Activated T-cell treated with anti-CD3 and anti-CD28 coated beads, Interleukin-2, amount 50 U/mL, for 4 hours (primary cell): ENCODE measurements at regions not wholly inside any gene's neighbourhood (a gene's known extent, or its start where the extent isn't known, plus 50 kb on each side); places are given as distances from the start of the nearest gene placed in this dataset.

Experiments
- ATAC-seq, 2 donors: fragments of 200-7000 bp; cut with Tn5 transposase; one replicate each; pipeline ENCODE4 v1.10.0; 2021
- DNase-seq: peaks from one replicate; pipeline ENCODE4 v3.0.0-alpha.2; 2020
- H3K27me3 Mint-ChIP-seq: one replicate; pipeline ENCODE4 v1.8.0; 2021; ENCODE audit warnings: low read depth, mixed read lengths
- H3K36me3 Mint-ChIP-seq: one replicate; pipeline ENCODE4 v1.8.0; 2022; ENCODE audit warnings: mixed read lengths; ENCODE audit not compliant: insufficient read depth
- H3K4me1 Mint-ChIP-seq: one replicate; pipeline ENCODE4 v1.8.0; 2021; ENCODE audit warnings: low read depth, mixed read lengths
- H3K4me3 Mint-ChIP-seq: one replicate; pipeline ENCODE4 v1.8.0; 2021; ENCODE audit warnings: mild to moderate bottlenecking, moderate library complexity, mixed read lengths
- H3K9me3 Mint-ChIP-seq: one replicate; pipeline ENCODE4 v1.8.0; 2021; ENCODE audit warnings: mixed read lengths

DNA sequence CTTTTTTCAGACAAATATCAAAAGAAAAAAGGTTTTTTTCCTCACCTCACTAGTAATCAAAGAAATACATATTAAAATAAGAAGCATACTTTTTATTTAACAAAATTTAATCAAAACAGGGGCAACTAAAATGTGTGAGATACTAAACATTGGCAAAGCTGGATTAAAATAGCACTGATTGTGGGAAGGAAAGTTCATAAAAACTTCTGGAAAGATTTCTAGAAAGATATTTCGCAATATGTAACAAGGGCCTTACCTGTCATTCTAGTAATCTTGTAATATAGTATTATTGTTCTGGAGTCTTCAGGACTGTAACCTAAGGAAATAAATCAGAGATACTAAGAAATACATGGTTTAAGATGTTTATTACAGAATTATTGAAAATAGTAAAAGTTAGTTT is 482.5 kb downstream of the SUCLA2 start:
- H3K4me3 Mint-ChIP-seq = no peak overlapping the region
- no peaks in the 10 kb centered on the region for H3K4me1 Mint-ChIP-seq
- H3K27me3 Mint-ChIP-seq = no peaks in the 10 kb centered on the region
- H3K9me3 Mint-ChIP-seq = peaks cover 4% of the 10 kb centered on the region
- ATAC-seq = no peak
- H3K36me3 Mint-ChIP-seq = no peaks in the 10 kb centered on the region
- DNase-seq = no peak

DNA sequence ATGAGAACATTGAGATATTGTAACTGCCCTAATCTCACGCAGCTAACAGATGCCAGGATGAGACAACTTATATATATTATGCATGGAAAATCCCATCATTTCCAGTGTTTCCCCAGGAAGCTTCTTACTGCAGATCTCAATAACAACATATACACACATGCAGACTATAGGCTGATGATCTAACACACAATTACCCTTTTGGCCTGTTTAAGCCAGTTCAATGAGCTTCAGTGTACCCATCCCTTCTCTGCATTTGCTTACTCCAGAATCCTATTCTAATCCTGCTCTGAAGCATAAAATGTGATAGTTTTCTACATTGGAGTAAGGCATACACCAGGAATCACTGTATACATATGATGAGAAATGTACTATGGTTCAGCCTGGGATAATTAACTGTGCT is 489.4 kb downstream of the SUCLA2 start:
- no peak for ATAC-seq
- DNase-seq = no peak
- no peak overlapping the region for H3K4me3 Mint-ChIP-seq
- H3K9me3 Mint-ChIP-seq = peaks cover 4% of the 10 kb centered on the region
- no peaks in the 10 kb centered on the region for H3K36me3 Mint-ChIP-seq
- H3K27me3 Mint-ChIP-seq = no peaks in the 10 kb centered on the region
- no peaks in the 10 kb centered on the region for H3K4me1 Mint-ChIP-seq

DNA sequence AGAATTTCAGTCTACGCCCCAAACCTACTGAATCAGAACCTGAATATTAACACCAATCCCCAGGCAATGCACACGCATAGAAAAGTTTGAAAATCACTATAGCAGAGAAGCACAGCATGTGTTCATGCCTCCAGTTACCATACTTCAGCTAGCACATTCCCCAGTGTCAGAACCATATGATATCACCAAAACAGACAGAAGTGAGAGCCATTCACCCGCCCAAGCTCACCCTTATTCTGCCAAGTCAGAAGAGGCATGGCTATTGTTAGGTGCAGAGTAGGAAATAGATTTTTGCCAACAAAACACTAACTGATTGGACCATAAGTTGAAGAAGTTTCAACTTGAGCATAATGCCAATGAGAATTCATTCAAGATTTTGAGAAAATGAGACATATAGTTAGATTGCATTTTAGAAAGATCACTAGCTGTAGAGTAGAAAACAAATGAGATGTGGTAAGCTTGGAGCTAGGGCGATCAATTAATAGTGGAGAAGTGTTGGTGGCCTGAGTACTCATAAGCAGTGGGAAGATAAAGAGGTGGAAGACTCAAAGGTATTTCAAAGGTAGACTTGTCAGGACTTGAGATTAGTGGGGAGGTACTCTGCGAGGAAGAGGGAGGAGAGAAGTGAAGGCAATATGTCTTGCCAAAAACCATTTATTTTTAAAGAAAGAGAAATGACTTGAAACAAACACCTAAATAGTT is 492.4 kb downstream of the SUCLA2 start:
- Mint-ChIP-seq H3K4me3 (no peak overlapping the region), H3K36me3 (no peaks in the 10 kb centered on the region), H3K27me3 (no peaks in the 10 kb centered on the region), H3K9me3 (no peaks in the 10 kb centered on the region), H3K4me1 (no peaks in the 10 kb centered on the region)
- ATAC-seq (no peak), DNase-seq (no peak)

DNA sequence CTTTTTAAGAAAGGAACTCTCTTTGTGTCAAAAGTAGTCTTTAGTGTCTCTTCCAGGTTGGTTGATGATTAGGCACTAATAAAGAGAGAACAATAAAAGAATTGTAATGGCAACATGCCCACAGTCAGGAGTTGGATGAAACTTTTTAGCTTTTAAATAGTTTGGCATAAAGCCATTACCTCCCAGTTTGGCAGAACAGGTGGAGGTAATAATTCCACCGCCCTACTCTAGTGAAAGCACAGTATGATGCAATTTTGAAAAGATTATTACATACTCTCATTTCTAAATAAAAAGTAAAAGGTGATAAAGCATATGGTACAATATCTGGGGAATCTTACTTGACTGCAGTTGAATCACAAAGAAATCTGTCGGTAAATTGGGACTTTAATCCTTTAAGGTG is 497.6 kb downstream of the SUCLA2 start:
- no peak overlapping the region for H3K4me3 Mint-ChIP-seq
- H3K4me1 Mint-ChIP-seq = no peaks in the 10 kb centered on the region
- H3K27me3 Mint-ChIP-seq = no peaks in the 10 kb centered on the region
- DNase-seq (no peak), ATAC-seq (no peak)
- no peaks in the 10 kb centered on the region for H3K36me3 Mint-ChIP-seq
- no peaks in the 10 kb centered on the region for H3K9me3 Mint-ChIP-seq

DNA sequence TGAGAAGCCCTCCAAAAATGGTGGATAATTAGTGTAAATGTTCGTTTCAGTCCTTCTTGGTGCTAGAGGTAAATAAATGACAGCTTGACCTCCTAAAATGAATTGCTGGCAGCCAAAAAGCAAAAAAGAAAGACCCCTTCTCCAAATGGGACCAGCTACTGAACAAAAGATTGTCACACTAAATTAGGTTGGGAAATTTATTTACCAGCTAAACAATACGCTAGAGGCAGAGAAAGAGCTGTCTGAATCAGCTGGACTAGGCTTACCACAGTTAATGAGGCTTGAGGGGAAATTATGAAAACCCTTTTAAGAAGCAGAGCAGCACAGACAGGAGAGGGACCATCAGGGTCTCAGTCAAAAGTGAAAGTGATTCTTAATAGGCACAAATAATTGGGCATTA is 498.9 kb downstream of the SUCLA2 start:
- DNase-seq = no peak
- no peaks in the 10 kb centered on the region for H3K4me1 Mint-ChIP-seq

DNA sequence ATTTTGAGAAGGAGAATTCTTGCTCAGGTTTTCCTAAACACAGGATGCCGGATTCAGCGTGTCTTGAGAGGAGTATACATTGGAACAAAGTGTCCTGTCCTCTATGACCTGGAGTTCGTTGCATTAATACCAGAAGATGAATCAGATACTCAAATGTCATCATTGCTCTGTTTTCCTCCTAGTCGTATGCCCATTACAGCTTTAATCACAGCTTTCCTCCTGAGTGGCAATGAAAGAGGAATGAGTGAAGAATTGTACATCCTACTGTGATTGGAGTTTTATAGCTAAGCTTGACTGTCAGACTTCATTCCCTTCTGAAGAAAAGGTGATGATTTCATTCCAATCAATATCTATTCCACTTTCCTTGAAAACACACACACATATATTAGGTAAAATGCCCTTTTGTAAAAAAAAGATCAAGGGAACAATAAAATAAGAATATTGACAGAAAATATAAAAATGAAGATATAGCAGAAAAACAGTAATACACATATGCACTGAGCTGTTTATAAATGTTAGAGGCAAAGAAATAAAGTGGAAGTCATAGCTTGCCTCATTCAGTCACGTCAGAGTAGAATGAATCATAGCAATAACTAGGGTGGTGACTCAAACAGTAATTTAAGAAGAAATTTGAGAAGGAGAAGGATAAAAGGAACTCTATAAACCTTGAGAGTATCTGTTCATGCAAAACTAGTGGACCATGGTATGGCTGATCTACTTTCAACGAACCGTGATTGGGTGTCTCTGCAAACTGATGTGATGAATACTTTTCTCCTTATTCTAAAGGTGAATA is 501.5 kb downstream of the SUCLA2 start:
- Mint-ChIP-seq H3K9me3 (no peaks in the 10 kb centered on the region), H3K36me3 (no peaks in the 10 kb centered on the region), H3K4me1 (no peaks in the 10 kb centered on the region), H3K27me3 (no peaks in the 10 kb centered on the region), H3K4me3 (no peak overlapping the region)
- DNase-seq (no peak), ATAC-seq (no peak)

More for the DNA sequence above, 498.9 kb downstream of the SUCLA2 start:
- Mint-ChIP-seq H3K4me3 (no peak overlapping the region), H3K9me3 (no peaks in the 10 kb centered on the region), H3K36me3 (no peaks in the 10 kb centered on the region), H3K27me3 (no peaks in the 10 kb centered on the region)
- ATAC-seq = no peak

DNA sequence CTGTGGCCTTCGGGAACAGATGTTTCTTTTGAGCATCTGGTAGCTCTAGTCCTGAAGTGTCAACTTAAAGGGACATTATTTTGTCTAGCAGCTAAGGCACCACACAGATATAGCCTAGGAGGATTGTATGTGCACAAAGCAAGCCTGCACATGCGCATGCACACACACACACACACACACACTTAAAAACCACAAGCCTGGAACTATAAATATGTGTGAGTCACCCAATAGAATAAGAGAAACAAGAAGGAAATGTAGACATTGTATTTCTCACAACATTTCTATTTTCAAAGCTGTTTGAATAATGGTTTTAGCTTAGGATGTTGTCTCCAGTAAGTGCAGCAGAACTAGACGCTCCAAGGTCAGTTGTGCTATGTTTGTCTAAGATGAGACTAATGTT is 516.5 kb downstream of the SUCLA2 start:
- Mint-ChIP-seq H3K36me3 (no peaks in the 10 kb centered on the region), H3K4me1 (no peaks in the 10 kb centered on the region), H3K27me3 (no peaks in the 10 kb centered on the region), H3K4me3 (no peak overlapping the region), H3K9me3 (no peaks in the 10 kb centered on the region)
- no peak for DNase-seq
- ATAC-seq = no peak

DNA sequence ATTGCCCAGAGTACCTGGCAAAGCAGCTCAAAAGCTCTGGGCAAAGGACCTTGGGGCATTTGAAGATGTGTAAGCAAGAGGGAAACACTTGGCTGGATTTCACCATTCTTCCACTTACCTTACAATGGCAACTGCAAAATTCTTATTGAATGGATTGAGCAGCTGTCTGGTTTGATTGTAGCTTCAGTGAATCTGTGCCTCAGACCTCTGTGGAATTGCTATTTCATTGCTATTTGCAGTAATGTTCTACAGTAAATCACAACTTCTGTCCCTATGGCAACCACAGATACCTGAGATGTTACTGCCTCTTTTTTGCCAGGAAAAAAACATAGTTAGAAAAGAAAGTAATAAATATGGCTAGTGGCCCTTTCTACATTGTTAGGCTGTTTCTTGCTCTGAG is 519.5 kb downstream of the SUCLA2 start:
- H3K36me3 Mint-ChIP-seq = no peaks in the 10 kb centered on the region
- H3K27me3 Mint-ChIP-seq = no peaks in the 10 kb centered on the region
- H3K4me3 Mint-ChIP-seq = no peak overlapping the region
- ATAC-seq (no peak), DNase-seq (no peak)
- H3K9me3 Mint-ChIP-seq = peaks cover 7% of the 10 kb centered on the region
- H3K4me1 Mint-ChIP-seq = no peaks in the 10 kb centered on the region

DNA sequence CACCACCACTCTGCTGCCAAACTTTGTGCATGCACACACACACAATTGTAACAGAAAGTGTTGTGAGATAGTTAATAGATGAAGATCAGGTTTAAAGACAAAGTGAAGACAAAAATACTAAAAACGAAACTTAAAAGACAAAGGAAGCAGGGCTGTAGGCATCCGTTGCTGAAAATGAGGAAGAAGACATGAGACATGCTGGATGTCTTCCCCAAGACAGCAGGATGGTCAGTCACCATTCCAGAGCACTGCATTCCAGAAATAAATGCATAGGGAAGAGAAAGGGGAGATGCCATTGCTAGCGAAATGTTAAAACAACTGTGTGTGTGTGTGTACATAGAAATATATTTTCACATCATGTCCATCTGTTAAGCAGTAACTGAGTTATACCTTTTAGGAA is 520.1 kb downstream of the SUCLA2 start:
- ATAC-seq (no peak), DNase-seq (no peak)
- H3K9me3 Mint-ChIP-seq = peaks cover 8% of the 10 kb centered on the region

DNA sequence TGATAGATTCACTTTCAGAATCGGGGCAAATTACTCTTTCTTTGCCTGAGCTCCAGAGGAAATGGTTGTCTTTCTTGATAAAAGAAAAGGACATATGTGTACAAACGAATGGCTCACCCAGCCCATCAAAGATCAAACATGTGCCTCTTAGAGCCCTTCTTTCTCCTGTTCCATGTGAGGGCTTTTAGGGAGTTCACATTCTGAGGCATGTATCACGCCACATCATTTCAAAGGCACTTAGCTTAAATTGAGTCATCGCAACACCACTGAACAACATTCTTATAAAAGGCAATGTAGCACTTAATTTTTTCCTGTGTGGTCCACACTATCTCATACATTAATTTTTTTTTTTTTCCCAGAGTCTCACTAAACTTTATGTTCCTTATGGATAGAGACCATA is 521.0 kb downstream of the SUCLA2 start:
- H3K27me3 Mint-ChIP-seq = no peaks in the 10 kb centered on the region
- no peaks in the 10 kb centered on the region for H3K4me1 Mint-ChIP-seq
- H3K4me3 Mint-ChIP-seq = no peak overlapping the region
- DNase-seq (no peak), ATAC-seq (no peak)
- no peaks in the 10 kb centered on the region for H3K36me3 Mint-ChIP-seq
- peaks cover 8% of the 10 kb centered on the region for H3K9me3 Mint-ChIP-seq

More for the DNA sequence above, 520.1 kb downstream of the SUCLA2 start:
- no peaks in the 10 kb centered on the region for H3K36me3 Mint-ChIP-seq
- H3K4me3 Mint-ChIP-seq = no peak overlapping the region
- no peaks in the 10 kb centered on the region for H3K4me1 Mint-ChIP-seq
- no peaks in the 10 kb centered on the region for H3K27me3 Mint-ChIP-seq

DNA sequence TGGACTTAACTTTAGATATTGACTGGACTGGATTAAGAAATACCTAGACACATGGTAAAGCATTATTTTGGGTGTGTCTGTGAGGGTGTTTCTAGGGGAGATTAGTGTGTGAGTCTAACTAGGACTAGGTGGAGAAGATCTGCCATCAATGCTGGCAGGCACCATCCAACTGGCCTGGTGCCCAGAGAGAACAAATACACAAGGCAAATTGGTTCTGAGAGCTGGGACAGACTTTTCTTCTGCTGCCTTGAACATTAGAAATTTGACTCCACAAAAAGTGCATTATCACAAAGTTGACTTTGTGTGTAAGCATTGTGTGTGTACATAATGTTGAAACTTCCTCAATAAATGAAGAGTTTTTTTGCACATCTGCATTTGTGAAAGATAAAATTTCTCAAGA is 522.1 kb downstream of the SUCLA2 start:
- no peak for DNase-seq
- Mint-ChIP-seq H3K9me3 (peaks cover 13% of the 10 kb centered on the region), H3K27me3 (no peaks in the 10 kb centered on the region), H3K4me3 (no peak overlapping the region), H3K36me3 (no peaks in the 10 kb centered on the region), H3K4me1 (no peaks in the 10 kb centered on the region)
- no peak for ATAC-seq

DNA sequence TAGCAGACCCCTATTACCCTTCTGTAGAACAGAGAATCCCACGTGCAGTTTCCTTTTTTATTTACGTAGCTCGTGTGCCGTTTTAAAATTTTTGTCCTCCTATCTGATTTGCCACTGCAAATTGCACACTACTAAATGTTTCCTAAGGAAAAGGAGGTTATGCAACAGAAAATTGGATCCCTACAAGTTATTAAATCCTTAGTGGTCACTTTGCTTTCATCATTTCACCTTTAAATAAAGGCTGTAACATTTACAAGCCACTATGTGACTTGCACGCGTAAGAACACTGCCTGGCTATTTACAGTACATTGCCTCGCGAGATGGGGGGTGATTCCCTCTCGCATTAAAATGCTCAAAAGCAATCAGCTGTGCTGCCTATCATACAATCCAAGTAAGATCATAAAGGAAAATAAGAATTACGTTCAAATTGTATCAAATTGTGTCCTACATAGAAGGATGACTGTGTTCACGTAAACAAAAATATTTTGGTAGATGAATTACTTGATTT is 525.6 kb downstream of the SUCLA2 start:
- Mint-ChIP-seq H3K4me1 (no peaks in the 10 kb centered on the region), H3K27me3 (no peaks in the 10 kb centered on the region), H3K4me3 (no peak overlapping the region)

DNA sequence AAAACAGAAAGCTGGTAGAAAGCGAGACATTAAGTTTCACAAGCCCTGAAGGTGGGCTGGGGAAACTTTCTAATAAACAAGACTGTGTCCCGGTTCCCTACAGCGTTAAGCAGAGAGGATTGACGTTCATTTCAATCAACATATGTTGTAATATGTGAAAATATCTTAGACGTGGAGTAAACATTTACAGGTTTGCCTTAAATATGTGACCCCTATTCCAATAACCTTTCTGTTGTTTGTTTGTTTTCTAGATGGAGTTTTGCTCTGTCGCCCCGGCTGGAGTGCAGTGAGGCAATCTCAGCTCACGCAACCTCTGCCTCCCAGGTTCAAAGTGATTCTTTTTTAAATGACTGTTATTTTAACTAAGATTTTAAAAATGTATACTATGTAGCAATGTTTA is 526.2 kb downstream of the SUCLA2 start:
- ATAC-seq = no peak
- H3K4me1 Mint-ChIP-seq = no peaks in the 10 kb centered on the region
- peaks cover 13% of the 10 kb centered on the region for H3K9me3 Mint-ChIP-seq
- DNase-seq = no peak
- no peaks in the 10 kb centered on the region for H3K36me3 Mint-ChIP-seq
- no peaks in the 10 kb centered on the region for H3K27me3 Mint-ChIP-seq
- H3K4me3 Mint-ChIP-seq = no peak overlapping the region

More for the DNA sequence above, 525.6 kb downstream of the SUCLA2 start:
- DNase-seq (no peak), ATAC-seq (no peak)
- Mint-ChIP-seq H3K9me3 (peaks cover 13% of the 10 kb centered on the region), H3K36me3 (no peaks in the 10 kb centered on the region)

DNA sequence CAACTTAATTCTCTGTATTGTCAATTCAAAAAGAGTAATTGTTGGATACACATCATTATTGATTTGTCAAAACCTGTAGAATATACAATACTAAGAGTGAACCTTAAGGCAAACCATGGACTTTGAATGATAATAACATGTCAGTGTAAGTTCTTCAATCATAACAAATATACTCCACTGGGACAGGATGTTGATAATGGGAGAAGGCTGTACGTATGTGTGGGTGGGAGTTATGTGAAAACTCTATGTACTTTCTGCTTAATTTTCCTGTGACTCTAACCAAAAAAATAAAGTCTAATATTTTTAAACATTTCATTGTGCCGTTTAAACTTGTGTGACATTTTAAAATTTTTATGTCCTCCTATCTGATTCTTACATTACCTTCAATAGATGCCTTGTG is 526.7 kb downstream of the SUCLA2 start:
- DNase-seq (no peak), ATAC-seq (no peak)
- H3K4me3 Mint-ChIP-seq = no peak overlapping the region
- H3K4me1 Mint-ChIP-seq = no peaks in the 10 kb centered on the region
- peaks cover 13% of the 10 kb centered on the region for H3K9me3 Mint-ChIP-seq
- H3K36me3 Mint-ChIP-seq = no peaks in the 10 kb centered on the region
- H3K27me3 Mint-ChIP-seq = no peaks in the 10 kb centered on the region

DNA sequence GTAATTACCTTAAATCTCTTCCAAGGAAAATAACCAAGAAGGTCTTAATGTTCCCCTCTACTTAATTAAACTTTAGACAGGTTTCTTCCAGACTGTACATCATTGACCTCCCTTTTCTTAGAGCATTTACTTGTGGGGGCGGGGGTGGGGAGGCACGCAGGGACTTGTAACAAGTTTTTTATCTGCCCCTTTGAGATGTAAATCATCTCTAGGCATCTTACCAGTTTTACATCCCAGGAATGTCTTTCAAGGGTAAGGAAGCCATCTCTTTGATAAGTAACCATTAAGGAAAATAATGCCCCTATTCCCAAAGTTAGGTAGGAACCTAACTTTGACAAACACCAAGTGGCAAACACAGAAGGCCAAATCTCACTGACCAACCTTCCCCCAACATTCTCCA is 528.6 kb downstream of the SUCLA2 start:
- H3K27me3 Mint-ChIP-seq = no peaks in the 10 kb centered on the region
- DNase-seq = no peak
- no peaks in the 10 kb centered on the region for H3K4me1 Mint-ChIP-seq
- no peak overlapping the region for H3K4me3 Mint-ChIP-seq
- peaks cover 20% of the 10 kb centered on the region for H3K9me3 Mint-ChIP-seq
- H3K36me3 Mint-ChIP-seq = no peaks in the 10 kb centered on the region
- ATAC-seq = no peak
